22Rv1 (cell line): ENCODE measurements at regions not wholly inside any gene's neighbourhood (a gene's known extent, or its start where the extent isn't known, plus 50 kb on each side); places are given as distances from the start of the nearest gene placed in this dataset.

Experiments used
- CTCF ChIP-seq: fragments of 450-650 bp; IDR thresholded peaks from 2 replicates; pipeline ENCODE4 v1.5.1; 2017; ENCODE audit warnings: mild to moderate bottlenecking
- ZFX ChIP-seq: fragments of 450-650 bp; IDR thresholded peaks from 2 replicates; pipeline ENCODE4 v1.6.1; 2017; ENCODE audit warnings: antibody characterized with exemption, borderline replicate concordance

GRCh38 chr7:136741941-136742340 is 126.5 kb upstream of the CHRM2 start:
- no peak for TF ChIP-seq CTCF
- no peak for TF ChIP-seq ZFX
